GM12865 (cell line): ENCODE measurements at regions not wholly inside any gene's neighbourhood (a gene's known extent, or its start where the extent isn't known, plus 50 kb on each side); places are given as distances from the start of the nearest gene placed in this dataset.
A peak's percentile ranks its signal among the peaks of the same experiment; 100 is the strongest.

Experiments
- DNase-seq: peaks from one replicate; pipeline ENCODE4 v3.0.0; 2010; ENCODE audit warnings: low read depth
- H3K4me3 ChIP-seq: 2 replicates; pipeline ENCODE4 v1.5.1; 2011; ENCODE audit warnings: mild to moderate bottlenecking, low read depth, low read length, control low read depth
- TF ChIP-seq, protein P1 (sequence below): IDR thresholded peaks from 2 replicates; pipeline ENCODE4 v1.5.1; 2011; ENCODE audit warnings: low read length, control low read depth, low read depth, inconsistent platforms; ENCODE audit not compliant: insufficient read depth; ENCODE audit errors: missing control alignments

- TF ChIP-seq, protein P1, sequence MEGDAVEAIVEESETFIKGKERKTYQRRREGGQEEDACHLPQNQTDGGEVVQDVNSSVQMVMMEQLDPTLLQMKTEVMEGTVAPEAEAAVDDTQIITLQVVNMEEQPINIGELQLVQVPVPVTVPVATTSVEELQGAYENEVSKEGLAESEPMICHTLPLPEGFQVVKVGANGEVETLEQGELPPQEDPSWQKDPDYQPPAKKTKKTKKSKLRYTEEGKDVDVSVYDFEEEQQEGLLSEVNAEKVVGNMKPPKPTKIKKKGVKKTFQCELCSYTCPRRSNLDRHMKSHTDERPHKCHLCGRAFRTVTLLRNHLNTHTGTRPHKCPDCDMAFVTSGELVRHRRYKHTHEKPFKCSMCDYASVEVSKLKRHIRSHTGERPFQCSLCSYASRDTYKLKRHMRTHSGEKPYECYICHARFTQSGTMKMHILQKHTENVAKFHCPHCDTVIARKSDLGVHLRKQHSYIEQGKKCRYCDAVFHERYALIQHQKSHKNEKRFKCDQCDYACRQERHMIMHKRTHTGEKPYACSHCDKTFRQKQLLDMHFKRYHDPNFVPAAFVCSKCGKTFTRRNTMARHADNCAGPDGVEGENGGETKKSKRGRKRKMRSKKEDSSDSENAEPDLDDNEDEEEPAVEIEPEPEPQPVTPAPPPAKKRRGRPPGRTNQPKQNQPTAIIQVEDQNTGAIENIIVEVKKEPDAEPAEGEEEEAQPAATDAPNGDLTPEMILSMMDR = no peak
- H3K4me3 ChIP-seq = no peak overlapping the region
- DNase-seq = peak; percentile 18
Observed at GRCh38 chr2:105597011-105597805, 147.5 kb upstream of the NCK2 start.

DNA sequence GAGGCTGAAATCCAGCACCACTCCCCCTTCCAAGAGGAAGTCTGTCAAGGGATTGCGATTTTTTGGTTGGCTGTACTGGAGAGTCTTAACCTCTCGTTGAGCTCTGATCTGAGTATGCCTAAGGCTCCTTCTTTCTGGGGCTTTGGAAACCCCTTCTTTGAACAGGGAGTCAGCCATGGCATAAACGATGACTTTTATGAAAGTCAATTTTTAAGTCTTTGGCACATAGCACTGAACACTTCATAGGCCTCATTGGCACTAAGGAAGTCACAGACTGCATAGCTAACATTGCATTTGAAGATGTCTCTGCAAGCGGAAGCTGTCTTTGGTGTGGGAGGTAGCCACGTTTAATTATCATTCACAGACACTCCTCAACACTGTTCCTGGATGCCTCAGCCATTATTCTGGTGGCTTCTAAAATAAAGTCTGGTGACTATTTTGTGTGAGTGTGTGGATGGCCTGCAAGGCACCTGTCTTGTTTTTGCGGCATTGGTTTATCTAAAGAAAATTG lies 148.2 kb upstream of the NCK2 start:
- no peak overlapping the region for H3K4me3 ChIP-seq
- no peak for DNase-seq
- TF ChIP-seq, protein P1 = no peak

DNA sequence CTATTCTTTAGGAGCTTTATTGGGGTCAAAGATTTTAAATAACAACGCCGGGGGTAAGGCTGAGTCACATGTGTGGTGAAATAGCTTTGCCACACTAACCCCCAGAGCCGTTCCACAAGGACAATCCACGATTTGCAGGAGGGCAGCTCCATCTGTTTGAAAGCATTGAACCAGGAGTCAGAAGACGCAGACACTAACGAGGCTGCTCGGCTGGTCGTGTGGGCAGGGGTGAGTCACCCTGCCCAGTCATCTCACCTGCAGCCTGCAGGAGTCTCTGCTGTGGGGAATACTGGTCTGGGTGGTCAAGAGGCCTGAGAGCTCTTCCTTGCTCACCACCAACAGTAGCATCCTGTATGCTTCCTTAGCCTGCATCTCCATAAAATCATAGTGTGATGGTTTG lies 149.2 kb upstream of the NCK2 start:
- TF ChIP-seq, protein P1 = no peak
- DNase-seq = no peak
- H3K4me3 ChIP-seq = no peak overlapping the region

- H3K4me3 ChIP-seq = no peak overlapping the region
- no peak for DNase-seq
- TF ChIP-seq, protein P1 = no peak
Observed at GRCh38 chr2:105593221-105593967, 151.3 kb upstream of the NCK2 start.

GRCh38 chr2:105592288-105592687 lies 152.4 kb upstream of the NCK2 start:
- no peak overlapping the region for H3K4me3 ChIP-seq
- TF ChIP-seq, protein P1 = no peak

GRCh38 chr2:105590780-105591660 lies 153.7 kb upstream of the NCK2 start:
- TF ChIP-seq, protein P1 = no peak
- no peak overlapping the region for H3K4me3 ChIP-seq
- DNase-seq = no peak

More at GRCh38 chr2:105592288-105592687, 152.4 kb upstream of the NCK2 start:
- DNase-seq = no peak
